B cell (primary cell): ENCODE measurements at regions not wholly inside any gene's neighbourhood (a gene's known extent, or its start where the extent isn't known, plus 50 kb on each side); places are given as distances from the start of the nearest gene placed in this dataset.

Experiments
- ATAC-seq: fragments of 200-7000 bp; cut with Tn5 transposase; one replicate; pipeline ENCODE4 v1.10.0; 2021; ENCODE audit warnings: low read depth, mild to moderate bottlenecking, moderate number of reproducible peaks, moderate library complexity
- CTCF ChIA-PET: fragments of 350-600 bp; sonication (Branson Sonifier 250); formaldehyde crosslinking; loops from one replicate; lab custom pipeline; 2021; ENCODE audit warnings: antibody characterized with exemption, inconsistent platforms; lab: Charles Lee
- POLR2A ChIA-PET: fragments of 350-600 bp; sonication (Branson Sonifier 250); formaldehyde crosslinking; loops from one replicate; lab custom pipeline; 2021; ENCODE audit warnings: antibody characterized with exemption; lab: Charles Lee
- DNase-seq: peaks from one replicate; pipeline ENCODE4 v3.0.0; 2013
- H2AFZ ChIP-seq: 2 replicates; pipeline ENCODE4 v1.6.1; 2012; ENCODE audit warnings: mild to moderate bottlenecking, low read depth, low read length; ENCODE audit not compliant: insufficient read depth, poor library complexity, severe bottlenecking
- H3K27ac ChIP-seq, 2 donors: 1 replicate in 1 of 2; 2 replicates in 1 of 2; pipeline ENCODE4 v1.5.1; 2012 to 2013; ENCODE audit warnings: low read length in 2 of 2, mild to moderate bottlenecking in 2 of 2, moderate library complexity in 1 of 2
- H3K27me3 ChIP-seq, 4 experiments: fragments of 200-600 bp in 1 of 4; sonication (generic) in 1 of 4; replicated peaks in 1 of 4; 1 replicate in 2 of 4; 2 replicates in 2 of 4; pipeline versions ENCODE4 v1.6.1 to v1.7.0; 2013 to 2016; ENCODE audit warnings: low read length in 3 of 4, mild to moderate bottlenecking in 2 of 4, mixed read lengths in 1 of 4, moderate library complexity in 1 of 4; ENCODE audit not compliant: insufficient read depth in 4 of 4, control insufficient read depth in 3 of 4; ENCODE audit errors: control extremely low read depth in 1 of 4
- H3K36me3 ChIP-seq, 2 experiments: replicated peaks in 1 of 2; 1 replicate in 1 of 2; 2 replicates in 1 of 2; pipeline versions ENCODE4 v1.6.1 to v1.7.1; 2013; ENCODE audit warnings: low read length in 1 of 2; ENCODE audit not compliant: insufficient read depth in 2 of 2, control insufficient read depth in 1 of 2; ENCODE audit errors: control extremely low read depth in 1 of 2, extremely low read depth in 1 of 2
- H3K4me1 ChIP-seq, 2 donors: fragments of 200-600 bp in 1 of 2; sonication (generic) in 1 of 2; 1 replicate in 1 of 2; 2 replicates in 1 of 2; pipeline versions ENCODE4 v1.5.1 to v1.6.1; 2013 to 2017; ENCODE audit warnings: low read length in 2 of 2; ENCODE audit not compliant: control insufficient read depth in 2 of 2, insufficient read depth in 2 of 2
- H3K4me2 ChIP-seq: replicated peaks from 2 replicates; pipeline ENCODE3; 2012; ENCODE audit warnings: mild to moderate bottlenecking, low read depth, low read length; ENCODE audit not compliant: poor library complexity, severe bottlenecking
- H3K4me3 ChIP-seq, 5 experiments: fragments of 200-600 bp in 1 of 5; sonication (generic) in 1 of 5; 1 replicate in 3 of 5; 2 replicates in 2 of 5; pipeline versions ENCODE4 v1.5.1 to v1.7.0; 2011 to 2016; ENCODE audit warnings: low read length in 4 of 5, mild to moderate bottlenecking in 4 of 5, low read depth in 2 of 5, control low read depth in 1 of 5, moderate library complexity in 1 of 5; ENCODE audit not compliant: insufficient read depth in 1 of 5; ENCODE audit errors: control extremely low read depth in 1 of 5, extremely low read depth in 1 of 5
- H3K79me2 ChIP-seq: fragments of 200-600 bp; sonication (generic); one replicate; pipeline ENCODE4 v1.6.0; 2016; ENCODE audit warnings: low read length; ENCODE audit not compliant: control insufficient read depth, insufficient read depth
- H3K9ac ChIP-seq: fragments of 200-600 bp; sonication (generic); 2 replicates; pipeline ENCODE4 v1.6.1; 2017; ENCODE audit warnings: mild to moderate bottlenecking, low read length, moderate library complexity
- H3K9me3 ChIP-seq, 3 donors: one replicate each; pipeline versions ENCODE4 v1.6.1 to v1.7.1; 2013; ENCODE audit warnings: low read length in 2 of 3; ENCODE audit not compliant: control insufficient read depth in 2 of 3, insufficient read depth in 1 of 3; ENCODE audit errors: control extremely low read depth in 1 of 3
- H4K20me1 ChIP-seq: 2 replicates; pipeline ENCODE4 v1.6.0; 2012; ENCODE audit warnings: mild to moderate bottlenecking, low read length; ENCODE audit not compliant: insufficient read depth, control insufficient read depth, poor library complexity, severe bottlenecking
- H3K27ac Mint-ChIP-seq: one replicate; pipeline ENCODE4 v1.8.0; 2021; ENCODE audit warnings: mixed read lengths
- H3K27me3 Mint-ChIP-seq: one replicate; pipeline ENCODE4 v1.8.0; 2021; ENCODE audit warnings: mixed read lengths
- H3K4me1 Mint-ChIP-seq: one replicate; pipeline ENCODE4 v1.8.0; 2021; ENCODE audit warnings: mixed read lengths
- H3K4me3 Mint-ChIP-seq: one replicate; pipeline ENCODE4 v1.8.0; 2021; ENCODE audit warnings: mixed read lengths
- H3K9me3 Mint-ChIP-seq: one replicate; pipeline ENCODE4 v1.8.0; 2022; ENCODE audit warnings: mixed read lengths; ENCODE audit not compliant: insufficient read depth
- CTCF ChIP-seq: fragments of 200-600 bp; IDR thresholded peaks from one replicate; pipeline ENCODE4 v1.8.0; 2022; ENCODE audit warnings: antibody characterized with exemption, mild to moderate bottlenecking
- EZH2 ChIP-seq: IDR thresholded peaks from 2 replicates; pipeline ENCODE4 v1.6.1; 2012; ENCODE audit warnings: borderline replicate concordance, low read depth, mild to moderate bottlenecking, moderate library complexity, low read length; ENCODE audit not compliant: insufficient read depth, poor library complexity, severe bottlenecking
- WGBS: methylation state at CpG from one replicate; pipeline ENCODE4 v1.1.5; 2013; ENCODE audit warnings: missing lambda C conversion rate; ENCODE audit not compliant: insufficient coverage; 5-methylcytosine and 5-hydroxymethylcytosine counted together
- intact Hi-C: fragments of 100-400 bp; cut with micrococcal nuclease; formaldehyde crosslinking; loops from one replicate; pipeline ENCODE4 v1.10.0; 2022

- Histone ChIP-seq H4K20me1 (no peaks in the 10 kb centered on the region), H3K27ac (no peak overlapping the region), H3K4me2 (no peak overlapping the region), H3K4me1 (no peaks in the 10 kb centered on the region), H3K36me3 (no peaks in the 10 kb centered on the region), H3K79me2 (no peaks in the 10 kb centered on the region), H3K9me3 (no peaks in the 10 kb centered on the region), H3K27me3 (no peaks in the 10 kb centered on the region), H3K9ac (no peak overlapping the region), H3K4me3 (no peak overlapping the region), H2AFZ (no peak overlapping the region)
- ATAC-seq (no peak), DNase-seq (no peak)
- CTCF ChIA-PET: no interaction called here
- no CpG with 5 or more reads among the region's 2 CpGs for WGBS
- Mint-ChIP-seq H3K9me3 (no peaks in the 10 kb centered on the region), H3K27ac (no peak overlapping the region), H3K4me3 (no peak overlapping the region), H3K27me3 (no peaks in the 10 kb centered on the region), H3K4me1 (no peaks in the 10 kb centered on the region)
- POLR2A ChIA-PET: no interaction called here
- TF ChIP-seq EZH2: no peak
- TF ChIP-seq CTCF: no peak
- intact Hi-C loops: no loop called here
Observed at GRCh38 chrX:106300239-106300638, 132.1 kb downstream of the PWWP3B start.

- no peak overlapping the region for H3K4me3 ChIP-seq
- Mint-ChIP-seq H3K4me1 (no peaks in the 10 kb centered on the region), H3K9me3 (no peaks in the 10 kb centered on the region), H3K27ac (no peak overlapping the region), H3K4me3 (no peak overlapping the region), H3K27me3 (no peaks in the 10 kb centered on the region)
- no peaks in the 10 kb centered on the region for H3K79me2 ChIP-seq
- H2AFZ ChIP-seq: no peak overlapping the region
- no peaks in the 10 kb centered on the region for H3K27me3 ChIP-seq
- H3K4me2 ChIP-seq: no peak overlapping the region
- ChIA-PET CTCF (no interaction called here), POLR2A (no interaction called here)
- no peak for ATAC-seq
- H3K4me1 ChIP-seq: no peaks in the 10 kb centered on the region
- no peaks in the 10 kb centered on the region for H4K20me1 ChIP-seq
- intact Hi-C loops: no loop called here
- TF ChIP-seq CTCF (no peak), EZH2 (no peak)
- no peaks in the 10 kb centered on the region for H3K36me3 ChIP-seq
- no peak overlapping the region for H3K9ac ChIP-seq
- no peaks in the 10 kb centered on the region for H3K9me3 ChIP-seq
- DNase-seq: no peak
- WGBS: 78% methylated on average over 2 of the region's 3 CpGs
- H3K27ac ChIP-seq: no peak overlapping the region
Observed at GRCh38 chrX:106300656-106301055, 132.6 kb downstream of the PWWP3B start.
